Activated CD4-positive, alpha-beta T cell treated with anti-CD3 and anti-CD28 coated beads, Interleukin-10, Interleukin-2, amounts not matched to agents 100 ng/mL and 50 ng/mL, durations not matched to agents 16 hours and 8 hours (primary cell): ENCODE measurements at regions not wholly inside any gene's neighbourhood (a gene's known extent, or its start where the extent isn't known, plus 50 kb on each side); places are given as distances from the start of the nearest gene placed in this dataset.
"Not testable (repeated sequence)": the region's sequence is repeated elsewhere in the genome, so short reads cannot be mapped to it uniquely, and the experiment has no call there.

Experiments used
- DNase-seq: peaks from one replicate; pipeline ENCODE4 v3.0.0-alpha.2; 2020

- no peak for DNase-seq
Measured at GRCh38 chr11:103585911-103586310, 450.5 kb upstream of the DDI1 start.

GRCh38 chr11:103586756-103587155 lies 449.7 kb upstream of the DDI1 start:
- DNase-seq = no peak

DNA sequence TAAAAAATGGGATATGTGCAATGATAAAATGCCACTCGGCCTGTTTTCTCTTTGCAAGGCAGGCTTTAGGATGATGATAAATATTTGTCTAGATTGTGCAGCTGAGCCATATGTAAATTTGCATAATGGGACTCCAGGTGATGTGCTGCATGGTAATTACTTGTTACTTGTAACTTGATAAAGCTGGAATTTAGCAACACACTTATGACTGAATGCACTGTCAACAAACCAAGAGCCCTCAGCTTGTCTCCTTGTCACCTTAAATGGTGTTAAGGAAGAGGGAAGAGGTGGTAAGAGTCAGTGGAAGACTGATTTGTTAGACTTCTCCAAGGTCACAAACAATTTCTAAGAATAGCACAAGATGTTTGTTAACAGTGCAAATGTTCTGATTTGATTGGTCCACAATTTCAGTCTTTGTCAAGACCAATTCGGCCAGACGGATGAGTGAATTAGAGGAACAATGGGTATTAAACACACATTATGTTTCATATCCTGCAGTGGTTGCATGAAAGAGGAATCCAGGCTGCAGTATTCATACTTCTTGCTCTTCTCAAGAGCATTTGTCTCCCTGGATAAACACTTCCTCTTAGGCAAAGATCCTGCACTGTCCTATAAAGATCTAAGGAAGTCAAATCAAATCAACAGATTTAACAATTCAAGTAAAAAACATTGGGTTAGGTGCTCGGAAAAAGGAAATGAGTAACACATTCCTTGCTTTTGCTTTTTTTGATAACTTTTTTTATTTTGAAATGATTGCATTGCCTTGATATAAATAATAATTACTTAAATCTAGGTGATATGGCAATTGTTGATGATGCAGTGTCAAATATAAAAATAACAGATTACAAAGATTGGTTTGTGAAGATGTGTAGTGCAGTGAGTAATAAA lies 448.3 kb upstream of the DDI1 start:
- DNase-seq = no peak

- no peak for DNase-seq
Measured at GRCh38 chr11:103591554-103591953, 444.9 kb upstream of the DDI1 start.

GRCh38 chr11:103594283-103594682 lies 442.2 kb upstream of the DDI1 start:
- DNase-seq = no peak

DNA sequence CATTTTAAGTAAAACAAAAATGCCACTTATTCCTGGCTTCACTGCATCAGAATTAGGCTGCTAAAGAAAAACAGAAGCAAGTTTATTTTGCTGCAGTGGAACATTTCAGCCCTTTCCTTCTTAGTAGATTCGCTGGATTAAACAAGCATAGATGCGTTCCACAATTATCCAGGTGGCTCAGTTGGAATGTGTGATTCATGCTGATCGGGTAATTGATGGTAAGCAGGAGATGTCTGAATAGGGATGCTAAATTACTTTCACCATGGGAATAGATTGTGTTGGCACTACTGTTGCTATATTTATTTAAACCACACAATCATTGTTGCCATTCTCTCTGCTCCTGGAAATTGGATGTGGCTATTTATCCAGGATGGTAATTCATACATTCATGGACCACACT lies 440.1 kb upstream of the DDI1 start:
- DNase-seq = no peak

- DNase-seq = peak; percentile 46
Measured at GRCh38 chr11:103601225-103601846, 435.1 kb upstream of the DDI1 start.

DNA sequence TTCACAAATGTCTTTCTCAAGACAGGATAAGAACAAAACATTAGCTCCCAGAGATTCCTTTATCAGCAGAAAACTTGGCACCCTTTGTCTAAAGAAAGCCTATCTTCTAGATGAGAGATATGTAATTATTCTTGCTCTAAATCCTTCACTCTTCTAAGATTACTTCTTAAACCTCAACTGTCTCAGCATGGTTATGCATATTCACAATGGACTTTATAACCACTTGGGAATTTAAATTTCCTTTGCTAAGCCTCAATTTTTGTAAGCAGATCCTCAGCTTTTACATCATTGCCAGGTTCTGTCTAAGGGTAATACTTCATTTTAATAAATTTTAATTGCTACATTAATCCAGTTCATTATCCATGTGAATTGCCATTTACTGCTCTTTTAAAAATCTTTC lies 433.6 kb upstream of the DDI1 start:
- DNase-seq = no peak

- DNase-seq = no peak
Measured at GRCh38 chr11:103604310-103604709, 432.1 kb upstream of the DDI1 start.

GRCh38 chr11:103608566-103608965 lies 427.9 kb upstream of the DDI1 start:
- no peak for DNase-seq

DNA sequence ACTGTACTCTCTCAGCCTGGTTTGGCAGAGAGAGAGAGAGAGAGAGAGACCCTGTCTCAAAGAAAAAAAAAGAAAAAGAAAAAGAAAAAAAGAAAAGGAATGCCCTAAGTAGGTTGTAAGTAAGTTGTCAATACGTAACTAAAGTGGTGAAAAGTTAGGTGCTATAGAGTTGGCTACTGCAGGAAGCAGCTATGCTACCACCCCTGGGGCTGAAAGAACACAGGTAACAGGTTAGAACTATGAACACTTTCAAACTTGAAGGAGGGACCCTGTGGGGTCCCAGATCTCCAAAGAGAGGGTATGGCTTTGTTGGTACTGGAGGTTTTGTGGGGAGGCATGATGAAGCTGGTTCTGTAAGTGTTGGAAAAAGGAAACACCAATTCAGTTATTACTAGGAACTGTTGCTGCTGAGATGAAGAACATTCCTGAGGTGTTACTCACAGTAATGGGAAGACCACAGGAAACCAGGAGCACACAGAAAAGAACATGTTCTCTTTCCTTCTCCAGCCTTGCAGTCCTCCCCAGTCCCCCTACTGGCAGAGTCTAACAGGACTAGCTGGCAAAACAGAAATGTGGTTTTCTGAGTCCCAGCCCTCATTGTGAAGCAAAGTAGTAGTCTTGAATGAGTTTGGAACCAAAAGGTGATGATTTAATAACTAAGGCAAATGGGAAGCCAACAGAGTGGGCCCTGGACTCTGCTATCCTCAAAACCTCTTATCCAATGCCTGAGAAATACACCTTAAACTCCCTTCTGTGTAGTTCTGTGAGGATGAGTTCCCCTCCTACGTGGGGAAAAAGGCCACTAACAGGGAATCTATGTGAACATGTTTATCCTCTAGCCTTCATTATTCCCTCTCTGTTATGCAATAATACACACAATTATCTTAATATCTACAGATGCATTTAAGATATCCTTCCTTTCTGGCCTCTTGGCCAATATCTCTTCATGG lies 427.0 kb upstream of the DDI1 start:
- no peak for DNase-seq

GRCh38 chr11:103610435-103610834 lies 426.0 kb upstream of the DDI1 start:
- DNase-seq = no peak

DNA sequence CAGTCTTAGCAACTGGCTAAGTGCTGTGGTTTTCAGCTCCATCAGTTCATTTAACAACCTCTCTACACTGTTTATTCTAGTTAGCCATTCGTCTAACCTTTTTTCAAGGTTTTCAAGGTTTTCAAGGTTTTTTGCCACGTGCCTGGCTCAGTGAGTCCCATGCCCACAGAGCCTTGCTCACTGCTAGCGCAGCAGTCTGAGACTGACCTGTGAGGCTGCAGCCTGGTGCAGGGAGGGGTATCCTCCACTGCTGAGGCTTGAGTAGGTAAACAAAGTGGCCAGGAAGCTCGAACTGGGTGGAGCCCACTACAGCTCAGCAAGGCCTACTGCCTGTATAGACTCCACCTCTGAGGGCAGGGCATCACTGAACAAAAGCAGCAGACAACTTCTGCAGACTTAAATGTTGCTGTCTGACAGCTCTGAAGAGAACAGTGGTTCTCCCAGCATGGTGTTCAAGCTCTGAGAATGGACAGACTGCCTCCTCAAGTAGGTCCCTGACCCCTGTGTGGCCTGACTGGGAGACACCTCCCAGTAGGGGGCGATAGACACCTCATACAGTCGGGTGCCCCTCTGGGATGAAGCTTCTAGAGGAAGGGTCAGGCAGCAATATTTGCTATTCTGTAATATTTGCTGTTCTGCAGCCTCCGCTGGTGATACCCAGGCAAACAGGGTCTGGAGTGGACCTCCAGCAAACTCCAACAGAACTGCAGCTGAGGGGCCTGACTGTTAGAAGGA lies 424.7 kb upstream of the DDI1 start:
- not testable (repeated sequence) for DNase-seq

- not testable (repeated sequence) for DNase-seq
Measured at GRCh38 chr11:103612451-103612850, 424.0 kb upstream of the DDI1 start.

DNA sequence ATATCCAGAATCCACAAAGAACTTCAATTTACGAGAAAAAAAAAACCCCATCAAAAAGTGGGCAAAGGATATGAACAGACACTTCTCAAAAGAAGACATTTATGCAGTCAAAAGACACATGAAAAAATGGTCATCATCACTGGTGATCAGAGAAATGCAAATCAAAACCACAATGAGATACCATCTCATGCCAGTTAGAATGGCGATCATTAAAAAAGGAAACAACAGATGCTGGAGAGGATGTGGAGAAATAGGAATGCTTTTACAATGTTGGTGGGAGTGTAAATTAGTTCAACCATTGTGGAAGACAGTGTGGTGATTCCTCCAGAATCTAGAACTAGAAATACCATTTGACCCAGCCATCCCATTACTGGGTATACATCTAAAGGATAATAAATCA lies 419.9 kb upstream of the DDI1 start:
- not testable (repeated sequence) for DNase-seq

DNA sequence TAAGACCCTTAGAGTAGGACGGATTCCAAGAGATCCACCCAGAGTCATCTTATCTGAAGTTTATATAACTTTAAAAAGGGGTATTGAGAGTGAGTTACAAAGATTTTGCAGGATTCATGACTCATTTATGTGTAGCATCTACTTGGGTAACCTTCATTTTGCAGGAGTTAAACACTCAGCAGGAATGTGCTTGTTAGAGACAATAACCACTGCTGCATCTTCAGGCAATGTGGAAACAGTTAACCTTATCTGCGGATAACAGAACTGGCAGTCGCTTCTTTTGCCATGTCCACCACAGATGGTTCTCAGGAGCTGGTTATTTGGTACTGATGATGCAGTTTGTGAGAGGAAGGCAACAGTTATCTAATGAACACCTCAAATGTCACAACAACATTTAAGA lies 417.9 kb upstream of the DDI1 start:
- no peak for DNase-seq

- no peak for DNase-seq
Measured at GRCh38 chr11:103619480-103619879, 417.0 kb upstream of the DDI1 start.

DNA sequence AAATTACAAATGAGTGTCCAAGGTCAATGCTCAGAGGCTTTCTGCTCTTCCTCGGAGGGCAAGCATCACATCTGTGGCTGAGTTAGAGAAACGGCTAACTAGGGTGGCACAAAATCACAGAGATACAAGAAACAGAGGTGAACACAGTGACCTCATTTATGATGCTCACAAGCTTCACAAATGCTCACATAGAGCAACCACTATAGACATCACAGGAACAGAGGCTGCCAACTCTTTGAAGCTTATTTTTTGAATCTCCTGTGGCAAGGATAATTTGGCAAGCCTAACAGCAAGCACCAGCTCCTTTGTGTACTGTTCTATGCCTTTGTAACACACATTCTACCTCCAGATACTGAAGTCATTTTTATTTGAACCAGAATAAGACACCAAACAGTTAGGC lies 416.5 kb upstream of the DDI1 start:
- no peak for DNase-seq

DNA sequence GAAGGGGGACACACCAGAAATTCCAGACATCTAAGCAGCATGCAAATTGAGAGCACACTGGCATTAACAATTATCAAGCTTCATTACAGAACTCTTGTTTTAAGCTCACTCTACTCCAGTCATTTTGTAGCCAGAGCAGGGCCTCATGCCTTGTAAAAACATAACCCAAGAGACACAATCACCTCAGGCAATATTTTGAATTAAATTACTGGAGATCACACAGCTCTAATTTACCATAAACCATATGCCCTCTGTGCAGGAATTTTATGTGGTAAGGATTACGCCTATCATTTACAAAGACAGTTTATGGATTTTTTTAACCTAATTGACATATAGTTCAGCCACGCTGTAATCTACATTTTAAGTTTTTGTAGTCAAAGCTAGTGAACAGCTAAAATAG lies 414.1 kb upstream of the DDI1 start:
- DNase-seq = no peak

DNA sequence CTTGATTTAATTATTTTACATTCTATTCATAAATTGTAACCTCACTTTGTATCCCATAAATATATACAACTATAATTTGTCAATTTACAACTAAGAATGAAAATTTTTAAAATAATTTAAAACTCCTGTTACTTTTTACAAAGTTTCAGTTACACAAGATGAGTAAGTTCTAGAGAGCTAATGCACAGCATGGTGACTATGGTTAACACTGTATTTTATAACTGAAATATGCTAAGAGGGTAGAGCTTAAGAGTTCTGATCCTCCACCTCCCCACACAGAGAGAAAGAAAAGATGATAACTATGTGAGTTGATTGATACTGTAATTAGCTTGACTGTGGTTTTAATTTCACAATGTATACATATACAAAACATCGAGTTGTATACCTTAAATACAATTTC lies 412.5 kb upstream of the DDI1 start:
- DNase-seq = no peak

- DNase-seq = no peak
Measured at GRCh38 chr11:103624708-103625623, 411.5 kb upstream of the DDI1 start.

DNA sequence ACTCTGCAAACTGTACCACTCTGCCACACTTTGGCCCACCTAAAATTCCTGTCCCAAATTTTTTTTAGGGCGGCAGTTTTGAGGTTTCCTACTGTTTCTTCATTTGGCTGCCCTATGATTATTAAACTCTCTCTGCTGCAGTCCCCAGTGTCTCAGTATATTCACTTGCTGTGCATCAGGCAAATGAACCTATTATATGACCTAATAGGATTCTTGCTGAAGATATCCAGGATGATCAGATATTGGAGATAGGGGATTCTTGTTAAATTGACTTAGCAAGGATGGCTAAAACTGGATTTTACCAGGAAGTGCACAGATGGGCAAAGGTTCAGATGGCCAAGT lies 410.8 kb upstream of the DDI1 start:
- no peak for DNase-seq
